HepG2 (cell line): ENCODE measurements at regions not wholly inside any gene's neighbourhood (a gene's known extent, or its start where the extent isn't known, plus 50 kb on each side); places are given as distances from the start of the nearest gene placed in this dataset.

ENCODE experiments used
- CBFB ChIP-seq: sonication (generic); formaldehyde crosslinking; IDR thresholded peaks from 2 replicates; pipeline ENCODE4 v1.4.0; 2020; ENCODE audit warnings: missing genetic modification reagents
- CTCF ChIP-seq: sonication (generic); formaldehyde crosslinking; IDR thresholded peaks from 2 replicates; pipeline ENCODE4 v1.5.0; 2020; ENCODE audit warnings: mild to moderate bottlenecking, missing genetic modification reagents, moderate library complexity
- FOSL1 ChIP-seq: sonication (generic); formaldehyde crosslinking; IDR thresholded peaks from 2 replicates; pipeline ENCODE4 v1.9.0; 2021; ENCODE audit warnings: missing genetic modification reagents, borderline replicate concordance
- JUND ChIP-seq: sonication (generic); formaldehyde crosslinking; IDR thresholded peaks from 2 replicates; pipeline ENCODE4 v1.8.0; 2022; ENCODE audit warnings: mild to moderate bottlenecking, missing genetic modification reagents
- PCBP2 ChIP-seq: fragments of 200-400 bp; formaldehyde crosslinking; optimal IDR thresholded peaks from 2 replicates; pipeline ENCODE3; 2018; ENCODE audit warnings: low read length, low read depth; ENCODE audit not compliant: poor library complexity, severe bottlenecking
- POLR2AphosphoS5 ChIP-seq: IDR thresholded peaks from 2 replicates; pipeline ENCODE4 v1.6.1; 2012; ENCODE audit warnings: low read depth, low read length
- RFXANK ChIP-seq: IDR thresholded peaks from 2 replicates; pipeline ENCODE4 v1.6.1; 2016
- SRF ChIP-seq: IDR thresholded peaks from 2 replicates; pipeline ENCODE4 v1.6.1; 2011; ENCODE audit warnings: mild to moderate bottlenecking, low read depth, low read length, moderate library complexity
- ZNF124 ChIP-seq: sonication (generic); formaldehyde crosslinking; IDR thresholded peaks from 2 replicates; pipeline ENCODE4 v1.4.0; 2020; ENCODE audit warnings: missing genetic modification reagents
- ZNF788 ChIP-seq: sonication (generic); formaldehyde crosslinking; IDR thresholded peaks from 2 replicates; pipeline ENCODE4 v1.5.0; 2020; ENCODE audit warnings: mild to moderate bottlenecking, missing genetic modification reagents, borderline replicate concordance

GRCh38 chr6:128659276-128659675 lies 138.9 kb upstream of the PTPRK start:
- TF ChIP-seq RFXANK (CRISPR knock-in tag) (no peak), PCBP2 (no peak), POLR2AphosphoS5 (no peak), ZNF788 (CRISPR knock-in tag) (no peak), CTCF (CRISPR knock-in tag) (no peak), FOSL1 (no peak), CBFB (CRISPR knock-in tag) (no peak), ZNF124 (no peak), SRF (no peak), JUND (CRISPR knock-in tag) (no peak)
